ENCODE measurements at regions not wholly inside any gene's neighbourhood (a gene's known extent, or its start where the extent isn't known, plus 50 kb on each side); places are given as distances from the start of the nearest gene placed in this dataset.

DNA sequence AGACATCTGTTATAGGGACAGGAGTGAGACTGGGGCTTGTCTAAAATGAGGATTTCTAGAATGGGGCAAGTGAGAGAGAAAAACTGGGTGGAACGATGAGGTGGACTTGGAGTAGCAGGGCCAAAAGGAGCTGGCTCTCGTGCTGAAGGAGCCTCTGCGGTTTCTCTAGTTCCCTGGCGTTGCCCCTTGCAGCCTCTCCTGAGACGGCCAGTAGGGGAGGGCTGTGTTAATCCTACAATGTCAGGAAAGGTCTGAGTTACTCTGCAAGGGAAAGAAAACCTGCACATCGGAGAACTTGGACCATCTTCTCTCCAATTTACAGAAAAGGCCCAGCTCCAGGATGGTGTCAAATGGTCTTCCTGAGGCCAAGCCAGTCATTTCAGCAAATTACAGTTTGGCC, 963.8 kb upstream of the FLRT2 start:
- H3K36me3 ChIP-seq (ENCODE audit: control insufficient read depth in 1 of 2, insufficient read depth in 2 of 2, low read length in 2 of 2) = no peaks in the 10 kb centered on the region
- H3K4me3 ChIP-seq (ENCODE audit: low read depth in 1 of 2, low read length in 2 of 2) = no peak overlapping the region
- H3K27ac ChIP-seq (ENCODE audit: low read depth, low read length) = no peak overlapping the region
- H3K9ac ChIP-seq (ENCODE audit: low read depth in 1 of 2, low read length in 2 of 2) = no peak overlapping the region
- peaks cover 9 to 17% of the 10 kb centered on the region in 2 donors for H3K9me3 ChIP-seq (ENCODE audit: control insufficient read depth in 1 of 2, low read length in 2 of 2)
- no peaks in the 10 kb centered on the region for H3K4me1 ChIP-seq (ENCODE audit: control insufficient read depth in 1 of 2, insufficient read depth in 2 of 2, low read length in 2 of 2)
- no peaks in the 10 kb centered on the region for H3K27me3 ChIP-seq (ENCODE audit: control insufficient read depth in 1 of 2, insufficient read depth in 2 of 2, low read length in 2 of 2)

DNA sequence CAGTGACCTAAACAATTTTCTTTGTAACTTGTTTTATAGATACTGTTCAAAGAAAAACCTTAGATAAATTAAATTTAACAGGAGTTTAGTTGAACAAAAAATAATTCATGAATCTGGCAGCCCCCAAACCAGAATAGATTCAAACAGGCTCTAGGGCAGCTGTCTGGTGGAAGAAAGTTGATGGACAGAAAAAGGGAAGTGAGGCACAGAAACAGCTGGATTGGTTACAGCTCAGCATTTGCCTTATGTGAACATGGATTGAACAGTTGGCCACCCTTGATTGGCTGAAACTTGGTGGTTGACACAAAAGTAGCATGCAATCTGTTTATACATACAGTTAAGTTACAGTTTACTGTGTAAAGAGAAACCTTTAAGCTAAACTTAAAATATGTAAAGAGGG, 954.3 kb upstream of the FLRT2 start:
- H3K27me3 ChIP-seq (ENCODE audit: control insufficient read depth in 1 of 2, insufficient read depth in 2 of 2, low read length in 2 of 2) = no peaks in the 10 kb centered on the region
- no peaks in the 10 kb centered on the region for H3K36me3 ChIP-seq (ENCODE audit: control insufficient read depth in 1 of 2, insufficient read depth in 2 of 2, low read length in 2 of 2)
- H3K9me3 ChIP-seq (ENCODE audit: control insufficient read depth in 1 of 2, low read length in 2 of 2) = peaks cover 7 to 9% of the 10 kb centered on the region in 2 donors

DNA sequence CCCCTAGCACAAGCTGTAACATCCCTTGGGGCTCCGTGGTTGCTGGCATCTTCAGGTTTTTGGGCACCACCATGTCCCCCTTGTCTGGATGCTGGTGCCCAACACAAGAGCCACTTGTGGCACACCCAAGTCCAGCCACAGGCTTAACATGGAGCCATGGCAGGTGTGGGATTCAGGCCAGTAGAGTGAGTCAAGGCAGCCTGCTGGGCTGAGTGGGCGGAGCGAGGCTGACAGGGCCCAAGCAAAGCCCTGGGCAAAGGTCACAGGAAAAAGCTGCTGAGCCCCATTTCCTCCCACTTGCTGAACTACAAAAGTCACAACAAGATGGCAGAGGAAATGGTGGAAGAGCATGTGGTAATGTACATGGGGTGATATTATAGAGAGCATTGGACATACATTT, 950.7 kb upstream of the FLRT2 start:
- Histone ChIP-seq H3K4me1 (ENCODE audit: control insufficient read depth in 1 of 2, insufficient read depth in 2 of 2, low read length in 2 of 2) (no peaks in the 10 kb centered on the region), H3K27ac (ENCODE audit: low read depth, low read length) (no peak overlapping the region), H3K4me3 (ENCODE audit: low read depth in 1 of 2, low read length in 2 of 2) (no peak overlapping the region), H3K9me3 (ENCODE audit: control insufficient read depth in 1 of 2, low read length in 2 of 2) (peaks cover 7% of the 10 kb centered on the region in 2 donors), H3K36me3 (ENCODE audit: control insufficient read depth in 1 of 2, insufficient read depth in 2 of 2, low read length in 2 of 2) (no peaks in the 10 kb centered on the region), H3K9ac (ENCODE audit: low read depth in 1 of 2, low read length in 2 of 2) (no peak overlapping the region), H3K27me3 (ENCODE audit: control insufficient read depth in 1 of 2, insufficient read depth in 2 of 2, low read length in 2 of 2) (no peaks in the 10 kb centered on the region)

More for the DNA sequence above, 954.3 kb upstream of the FLRT2 start:
- no peak overlapping the region for H3K9ac ChIP-seq (ENCODE audit: low read depth in 1 of 2, low read length in 2 of 2)
- no peaks in the 10 kb centered on the region for H3K4me1 ChIP-seq (ENCODE audit: control insufficient read depth in 1 of 2, insufficient read depth in 2 of 2, low read length in 2 of 2)
- H3K4me3 ChIP-seq (ENCODE audit: low read depth in 1 of 2, low read length in 2 of 2) = no peak overlapping the region
- no peak overlapping the region for H3K27ac ChIP-seq (ENCODE audit: low read depth, low read length)

DNA sequence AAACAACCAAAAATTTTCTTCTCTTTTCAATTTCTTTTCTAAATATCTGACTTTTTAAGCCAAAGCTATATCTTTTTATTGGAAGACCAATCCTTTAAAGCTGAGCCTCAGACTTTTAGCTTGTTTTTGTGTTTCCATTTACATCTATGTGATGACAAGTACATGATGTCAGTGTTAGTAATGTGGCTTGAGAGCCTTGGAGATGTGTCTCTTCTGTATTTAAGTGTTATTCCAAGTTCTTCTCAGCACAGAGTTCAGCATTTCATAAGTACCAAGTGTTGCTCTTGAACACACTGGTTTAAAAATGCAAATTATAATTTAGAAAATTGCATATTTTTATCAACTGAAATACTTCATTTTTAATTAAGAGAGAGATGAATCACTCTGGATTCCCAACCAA, 948.9 kb upstream of the FLRT2 start:
- Histone ChIP-seq H3K27ac (ENCODE audit: low read depth, low read length) (no peak overlapping the region), H3K4me1 (ENCODE audit: control insufficient read depth in 1 of 2, insufficient read depth in 2 of 2, low read length in 2 of 2) (no peaks in the 10 kb centered on the region), H3K36me3 (ENCODE audit: control insufficient read depth in 1 of 2, insufficient read depth in 2 of 2, low read length in 2 of 2) (no peaks in the 10 kb centered on the region)

DNA sequence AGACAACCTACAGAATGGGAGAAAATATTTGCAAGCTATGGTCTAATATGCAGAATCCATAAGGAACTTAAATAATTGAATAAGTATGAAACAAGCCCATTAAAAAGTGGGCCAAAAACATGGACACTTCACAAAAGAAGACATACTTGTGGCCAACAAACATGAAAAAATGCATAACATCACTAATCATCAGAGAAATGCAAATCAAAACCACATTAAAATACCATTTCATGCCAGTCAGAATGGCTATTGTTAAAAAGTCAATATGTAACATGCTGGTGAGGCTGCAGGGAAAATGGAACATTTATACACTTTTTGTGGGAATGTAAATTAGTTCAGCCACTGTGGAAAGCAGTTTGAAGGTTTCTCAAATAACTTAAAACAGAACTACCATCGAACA, 945.4 kb upstream of the FLRT2 start:
- Histone ChIP-seq H3K36me3 (ENCODE audit: control insufficient read depth in 1 of 2, insufficient read depth in 2 of 2, low read length in 2 of 2) (no peaks in the 10 kb centered on the region), H3K27me3 (ENCODE audit: control insufficient read depth in 1 of 2, insufficient read depth in 2 of 2, low read length in 2 of 2) (no peaks in the 10 kb centered on the region), H3K9me3 (ENCODE audit: control insufficient read depth in 1 of 2, low read length in 2 of 2) (peaks cover under 1 to 8% of the 10 kb centered on the region in 2 donors), H3K9ac (ENCODE audit: low read depth in 1 of 2, low read length in 2 of 2) (no peak overlapping the region), H3K4me1 (ENCODE audit: control insufficient read depth in 1 of 2, insufficient read depth in 2 of 2, low read length in 2 of 2) (no peaks in the 10 kb centered on the region), H3K4me3 (ENCODE audit: low read depth in 1 of 2, low read length in 2 of 2) (no peak overlapping the region), H3K27ac (ENCODE audit: low read depth, low read length) (no peak overlapping the region)

More for the DNA sequence above, 948.9 kb upstream of the FLRT2 start:
- Histone ChIP-seq H3K9ac (ENCODE audit: low read depth in 1 of 2, low read length in 2 of 2) (no peak overlapping the region), H3K27me3 (ENCODE audit: control insufficient read depth in 1 of 2, insufficient read depth in 2 of 2, low read length in 2 of 2) (no peaks in the 10 kb centered on the region), H3K4me3 (ENCODE audit: low read depth in 1 of 2, low read length in 2 of 2) (no peak overlapping the region), H3K9me3 (ENCODE audit: control insufficient read depth in 1 of 2, low read length in 2 of 2) (peaks cover 7 to 11% of the 10 kb centered on the region in 2 donors)

DNA sequence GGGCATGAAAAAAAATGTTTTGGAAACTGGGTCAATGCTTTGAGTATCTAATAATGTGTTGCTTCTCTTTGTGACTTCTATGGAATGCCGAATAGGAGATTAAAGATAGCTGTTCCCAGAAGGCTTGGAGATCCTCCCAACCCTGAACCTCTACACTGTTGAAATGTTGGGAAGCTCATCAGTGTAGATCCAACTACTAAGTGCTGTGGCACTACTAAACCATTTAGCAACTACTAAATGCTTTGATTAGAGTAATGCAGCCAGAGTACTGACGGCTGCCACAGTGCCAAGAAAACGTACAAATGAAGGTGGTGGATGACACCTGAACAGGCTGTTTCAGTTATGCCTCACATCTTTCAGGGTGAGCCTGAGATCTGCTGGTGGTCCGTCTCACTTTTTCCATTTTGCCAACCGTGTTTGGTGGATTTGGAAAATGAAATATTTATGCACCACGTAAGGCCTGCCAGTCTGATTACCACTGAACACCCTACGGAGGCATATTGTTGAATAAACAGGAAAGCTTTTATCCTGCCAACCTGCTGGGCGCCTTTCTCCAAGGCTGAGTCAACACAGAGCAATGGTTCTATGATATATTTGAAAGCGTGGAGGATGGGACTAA, 938.0 kb upstream of the FLRT2 start:
- Histone ChIP-seq H3K4me3 (ENCODE audit: low read depth in 1 of 2, low read length in 2 of 2) (no peak overlapping the region), H3K9me3 (ENCODE audit: control insufficient read depth in 1 of 2, low read length in 2 of 2) (peaks cover 0 to 2% of the 10 kb centered on the region in 2 donors), H3K36me3 (ENCODE audit: control insufficient read depth in 1 of 2, insufficient read depth in 2 of 2, low read length in 2 of 2) (no peaks in the 10 kb centered on the region), H3K4me1 (ENCODE audit: control insufficient read depth in 1 of 2, insufficient read depth in 2 of 2, low read length in 2 of 2) (no peaks in the 10 kb centered on the region), H3K9ac (ENCODE audit: low read depth in 1 of 2, low read length in 2 of 2) (no peak overlapping the region), H3K27ac (ENCODE audit: low read depth, low read length) (no peak overlapping the region), H3K27me3 (ENCODE audit: control insufficient read depth in 1 of 2, insufficient read depth in 2 of 2, low read length in 2 of 2) (no peaks in the 10 kb centered on the region)

DNA sequence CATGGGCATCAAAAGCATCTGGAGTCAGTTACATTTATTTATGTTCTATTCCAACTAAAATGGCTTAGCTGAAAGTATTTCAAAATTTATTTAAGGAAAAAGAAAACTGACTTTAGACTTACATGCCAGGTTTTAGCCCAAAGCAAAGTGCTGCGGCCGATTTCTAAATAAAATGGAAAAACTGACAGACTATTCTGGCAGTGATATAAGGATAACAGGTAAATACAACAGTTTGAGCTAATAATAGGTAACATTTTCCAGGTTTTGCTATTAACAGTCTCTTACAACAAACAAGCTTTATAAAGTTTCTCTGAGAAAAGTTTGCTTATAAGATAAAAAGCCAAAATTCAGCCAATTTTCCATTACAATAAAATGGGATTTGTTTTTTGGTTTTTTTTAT, 937.2 kb upstream of the FLRT2 start:
- H3K36me3 ChIP-seq (ENCODE audit: control insufficient read depth in 1 of 2, insufficient read depth in 2 of 2, low read length in 2 of 2) = no peaks in the 10 kb centered on the region
- H3K4me3 ChIP-seq (ENCODE audit: low read depth in 1 of 2, low read length in 2 of 2) = no peak overlapping the region
- H3K9me3 ChIP-seq (ENCODE audit: control insufficient read depth in 1 of 2, low read length in 2 of 2) = peaks cover 0 to 2% of the 10 kb centered on the region in 2 donors
- no peaks in the 10 kb centered on the region for H3K27me3 ChIP-seq (ENCODE audit: control insufficient read depth in 1 of 2, insufficient read depth in 2 of 2, low read length in 2 of 2)
- H3K27ac ChIP-seq (ENCODE audit: low read depth, low read length) = no peak overlapping the region
- H3K9ac ChIP-seq (ENCODE audit: low read depth in 1 of 2, low read length in 2 of 2) = no peak overlapping the region
- H3K4me1 ChIP-seq (ENCODE audit: control insufficient read depth in 1 of 2, insufficient read depth in 2 of 2, low read length in 2 of 2) = no peaks in the 10 kb centered on the region

DNA sequence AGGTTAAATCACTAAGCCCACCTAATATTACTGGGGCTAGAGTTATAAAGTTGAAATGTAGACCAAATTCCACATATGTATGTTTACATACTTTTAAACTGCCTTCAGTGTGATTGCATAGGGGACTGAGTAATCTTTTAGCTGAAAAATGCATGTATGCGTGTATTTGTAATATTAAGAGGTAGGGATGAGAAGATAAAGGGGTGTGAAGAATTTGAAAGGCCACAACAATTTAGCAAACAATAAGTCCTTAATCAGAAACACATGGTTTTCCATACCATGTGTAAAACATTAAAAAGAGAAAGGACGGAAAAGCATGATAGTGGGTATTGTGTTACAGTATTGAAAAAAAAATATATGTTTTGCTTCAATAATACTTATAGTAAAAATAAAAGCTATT, 919.9 kb upstream of the FLRT2 start:
- Histone ChIP-seq H3K9me3 (ENCODE audit: control insufficient read depth in 1 of 2, low read length in 2 of 2) (peaks cover 3 to 5% of the 10 kb centered on the region in 2 donors), H3K9ac (ENCODE audit: low read depth in 1 of 2, low read length in 2 of 2) (no peak overlapping the region), H3K36me3 (ENCODE audit: control insufficient read depth in 1 of 2, insufficient read depth in 2 of 2, low read length in 2 of 2) (no peaks in the 10 kb centered on the region), H3K27me3 (ENCODE audit: control insufficient read depth in 1 of 2, insufficient read depth in 2 of 2, low read length in 2 of 2) (no peaks in the 10 kb centered on the region), H3K27ac (ENCODE audit: low read depth, low read length) (no peak overlapping the region), H3K4me1 (ENCODE audit: control insufficient read depth in 1 of 2, insufficient read depth in 2 of 2, low read length in 2 of 2) (no peaks in the 10 kb centered on the region), H3K4me3 (ENCODE audit: low read depth in 1 of 2, low read length in 2 of 2) (no peak overlapping the region)

DNA sequence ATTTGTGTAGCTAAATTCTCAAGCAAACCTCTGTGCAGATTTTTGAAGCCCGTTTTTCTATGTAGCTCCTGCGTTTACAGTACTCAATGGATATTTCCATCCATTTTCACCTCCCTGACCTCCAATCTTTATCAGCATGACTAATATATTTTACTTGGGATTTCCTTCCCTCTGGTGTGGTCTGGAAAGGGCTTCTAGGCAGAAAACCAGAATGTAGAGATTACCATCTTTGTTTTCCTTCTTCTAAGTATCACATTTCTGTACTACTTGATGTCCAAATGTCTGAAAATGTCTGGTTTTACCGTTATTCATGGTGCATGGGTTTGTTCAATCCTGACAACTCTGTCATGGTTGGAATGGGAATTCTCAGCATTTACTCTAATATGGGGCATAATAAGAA, 907.6 kb upstream of the FLRT2 start:
- no peak overlapping the region for H3K4me3 ChIP-seq (ENCODE audit: low read depth in 1 of 2, low read length in 2 of 2)
- no peak overlapping the region for H3K27ac ChIP-seq (ENCODE audit: low read depth, low read length)
- no peaks in the 10 kb centered on the region for H3K27me3 ChIP-seq (ENCODE audit: control insufficient read depth in 1 of 2, insufficient read depth in 2 of 2, low read length in 2 of 2)
- H3K36me3 ChIP-seq (ENCODE audit: control insufficient read depth in 1 of 2, insufficient read depth in 2 of 2, low read length in 2 of 2) = no peaks in the 10 kb centered on the region
- H3K4me1 ChIP-seq (ENCODE audit: control insufficient read depth in 1 of 2, insufficient read depth in 2 of 2, low read length in 2 of 2) = no peaks in the 10 kb centered on the region
- H3K9me3 ChIP-seq (ENCODE audit: control insufficient read depth in 1 of 2, low read length in 2 of 2) = peaks cover 0 to 2% of the 10 kb centered on the region in 2 donors
- H3K9ac ChIP-seq (ENCODE audit: low read depth in 1 of 2, low read length in 2 of 2) = no peak overlapping the region

DNA sequence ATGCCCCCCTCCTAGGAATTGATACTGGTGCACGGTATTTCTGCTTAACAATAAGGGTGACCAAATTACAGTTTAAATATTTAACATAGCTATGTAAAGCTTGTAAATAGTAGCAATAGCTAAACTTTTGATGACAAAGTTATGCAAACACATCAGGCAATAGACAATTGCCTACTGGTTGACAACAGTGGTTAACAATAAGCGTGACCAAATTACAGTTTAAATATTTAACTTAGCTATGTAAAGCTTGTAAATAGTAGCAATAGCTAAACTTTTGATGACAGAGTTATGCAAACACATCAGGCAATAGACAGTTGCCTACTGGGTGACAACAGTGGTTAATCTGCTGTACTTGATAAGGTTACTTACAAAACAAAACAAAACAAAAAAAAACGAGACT, 886.5 kb upstream of the FLRT2 start:
- no peaks in the 10 kb centered on the region for H3K4me1 ChIP-seq (ENCODE audit: control insufficient read depth in 1 of 2, insufficient read depth in 2 of 2, low read length in 2 of 2)
- H3K4me3 ChIP-seq (ENCODE audit: low read depth in 1 of 2, low read length in 2 of 2) = no peak overlapping the region
- H3K9me3 ChIP-seq (ENCODE audit: control insufficient read depth in 1 of 2, low read length in 2 of 2) = peaks cover 5% of the 10 kb centered on the region in 2 donors
- no peaks in the 10 kb centered on the region for H3K36me3 ChIP-seq (ENCODE audit: control insufficient read depth in 1 of 2, insufficient read depth in 2 of 2, low read length in 2 of 2)
- H3K27me3 ChIP-seq (ENCODE audit: control insufficient read depth in 1 of 2, insufficient read depth in 2 of 2, low read length in 2 of 2) = no peaks in the 10 kb centered on the region
- H3K9ac ChIP-seq (ENCODE audit: low read depth in 1 of 2, low read length in 2 of 2) = no peak overlapping the region
- no peak overlapping the region for H3K27ac ChIP-seq (ENCODE audit: low read depth, low read length)
